Breast epithelium (tissue), 3 donors: ENCODE measurements at regions not wholly inside any gene's neighbourhood (a gene's known extent, or its start where the extent isn't known, plus 50 kb on each side); places are given as distances from the start of the nearest gene placed in this dataset.

Experiments used
- POLR2A ChIP-seq: fragments of 450-650 bp; IDR thresholded peaks from one replicate; pipeline ENCODE4 v1.6.1; 2016; ENCODE audit warnings: antibody characterized with exemption, mild to moderate bottlenecking, moderate library complexity
- TF ChIP-seq, protein P1 (sequence below), 3 donors: fragments of 450-650 bp; IDR thresholded peaks; one replicate each; pipeline ENCODE4 v1.5.1; 2016 to 2017; ENCODE audit warnings: antibody characterized with exemption in 3 of 3, mild to moderate bottlenecking in 3 of 3, moderate library complexity in 3 of 3

GRCh38 chr2:7895289-7895688 lies 786.6 kb upstream of the ID2 start:
- no peak for TF ChIP-seq POLR2A
- TF ChIP-seq, protein P1, sequence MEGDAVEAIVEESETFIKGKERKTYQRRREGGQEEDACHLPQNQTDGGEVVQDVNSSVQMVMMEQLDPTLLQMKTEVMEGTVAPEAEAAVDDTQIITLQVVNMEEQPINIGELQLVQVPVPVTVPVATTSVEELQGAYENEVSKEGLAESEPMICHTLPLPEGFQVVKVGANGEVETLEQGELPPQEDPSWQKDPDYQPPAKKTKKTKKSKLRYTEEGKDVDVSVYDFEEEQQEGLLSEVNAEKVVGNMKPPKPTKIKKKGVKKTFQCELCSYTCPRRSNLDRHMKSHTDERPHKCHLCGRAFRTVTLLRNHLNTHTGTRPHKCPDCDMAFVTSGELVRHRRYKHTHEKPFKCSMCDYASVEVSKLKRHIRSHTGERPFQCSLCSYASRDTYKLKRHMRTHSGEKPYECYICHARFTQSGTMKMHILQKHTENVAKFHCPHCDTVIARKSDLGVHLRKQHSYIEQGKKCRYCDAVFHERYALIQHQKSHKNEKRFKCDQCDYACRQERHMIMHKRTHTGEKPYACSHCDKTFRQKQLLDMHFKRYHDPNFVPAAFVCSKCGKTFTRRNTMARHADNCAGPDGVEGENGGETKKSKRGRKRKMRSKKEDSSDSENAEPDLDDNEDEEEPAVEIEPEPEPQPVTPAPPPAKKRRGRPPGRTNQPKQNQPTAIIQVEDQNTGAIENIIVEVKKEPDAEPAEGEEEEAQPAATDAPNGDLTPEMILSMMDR (IDR thresholded peaks at IDR 0.05) = no peak
